ENCODE measurements at regions not wholly inside any gene's neighbourhood (a gene's known extent, or its start where the extent isn't known, plus 50 kb on each side); places are given as distances from the start of the nearest gene placed in this dataset.

DNA sequence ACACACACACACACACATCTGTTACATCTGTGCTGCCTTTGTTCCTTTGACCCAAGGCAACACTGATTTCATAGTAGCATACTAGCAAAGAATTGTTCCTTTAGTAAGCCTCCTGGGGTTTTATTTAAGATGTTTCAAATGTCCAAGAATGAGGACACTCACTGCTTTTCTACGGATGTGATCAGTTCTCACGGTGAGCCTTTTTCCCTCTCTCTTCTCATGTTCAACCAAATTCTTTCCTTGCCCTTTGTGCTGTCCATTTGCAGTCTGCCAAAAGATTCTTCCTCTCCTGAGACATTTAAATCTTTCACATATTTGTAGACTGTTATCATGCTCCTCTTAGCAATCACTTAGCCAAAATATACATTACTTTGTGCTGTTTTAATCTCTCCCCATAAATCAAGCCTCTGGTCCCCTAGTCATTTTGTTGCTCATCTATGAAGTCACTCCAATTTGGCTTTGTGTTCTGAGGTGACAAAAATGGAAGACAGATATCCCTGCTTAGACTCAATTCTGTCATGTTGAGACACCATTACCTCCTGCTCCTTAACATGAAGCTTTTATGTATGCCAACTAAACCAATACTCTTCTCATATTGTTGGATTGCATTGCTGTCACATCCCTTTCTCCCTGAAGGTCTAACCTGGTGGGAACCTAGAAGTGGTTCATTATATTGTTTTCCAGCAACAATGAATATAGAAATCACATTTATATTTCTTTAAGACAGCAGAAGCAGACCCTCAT is 1605.3 kb upstream of the ACVR2A start:
- DNase-seq = no peak

DNA sequence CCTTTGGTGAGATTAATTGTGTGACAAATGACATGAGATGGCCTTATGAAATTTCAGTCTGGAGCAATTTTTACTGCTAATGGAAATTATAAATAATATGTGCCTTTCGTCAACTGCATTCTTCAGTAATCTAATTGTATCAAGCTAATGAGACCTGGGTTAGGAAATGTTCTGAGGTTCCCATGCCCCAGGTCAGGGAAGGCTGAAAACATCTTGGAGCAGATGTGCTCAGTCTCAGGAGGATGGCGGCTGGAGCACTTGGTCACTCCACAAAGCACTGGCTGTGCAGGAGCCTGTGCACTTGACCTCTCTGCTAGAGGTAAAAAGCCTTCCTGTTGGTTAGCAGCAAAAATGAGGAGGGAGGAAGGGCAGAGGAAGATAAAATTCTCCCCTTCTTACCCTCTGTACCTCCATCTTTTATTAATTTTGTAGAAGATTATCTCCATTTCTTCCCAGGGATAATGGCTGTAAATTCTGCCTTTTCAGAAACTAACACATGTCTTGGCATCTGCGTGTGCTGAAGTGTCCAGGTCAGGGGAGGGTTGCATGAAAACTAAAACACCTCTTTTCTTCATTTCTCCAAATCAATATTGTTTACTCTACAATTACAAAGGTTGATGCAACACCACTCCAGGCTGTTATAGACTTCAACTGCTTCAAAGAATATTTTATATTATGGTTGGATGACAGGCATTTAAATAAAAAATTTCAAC is 1606.4 kb upstream of the ACVR2A start:
- DNase-seq = no peak

DNA sequence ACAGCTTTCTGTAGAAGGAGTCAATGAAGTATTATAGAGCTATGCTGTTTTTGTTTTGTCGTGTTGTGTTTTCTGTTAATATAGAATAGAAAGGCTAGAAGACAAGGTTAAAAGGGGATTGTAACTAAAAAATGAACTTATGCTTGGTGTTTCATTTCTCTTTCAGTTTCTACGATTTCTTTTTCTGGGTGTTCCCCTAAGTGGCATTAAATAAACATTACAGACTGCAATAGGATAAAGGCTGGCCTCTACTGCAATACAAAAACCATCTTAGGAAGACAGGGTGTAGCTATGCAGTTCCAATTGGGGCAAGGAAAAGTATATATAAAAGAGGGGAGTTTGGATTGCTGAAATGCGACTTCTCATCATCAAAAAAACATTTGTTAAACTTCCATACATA is 1609.7 kb upstream of the ACVR2A start:
- DNase-seq = no peak

GRCh38 chr2:146229508-146230155 is 1615.2 kb upstream of the ACVR2A start:
- no peak for DNase-seq

GRCh38 chr2:146228466-146229058 is 1616.3 kb upstream of the ACVR2A start:
- DNase-seq = peak; percentile 1

DNA sequence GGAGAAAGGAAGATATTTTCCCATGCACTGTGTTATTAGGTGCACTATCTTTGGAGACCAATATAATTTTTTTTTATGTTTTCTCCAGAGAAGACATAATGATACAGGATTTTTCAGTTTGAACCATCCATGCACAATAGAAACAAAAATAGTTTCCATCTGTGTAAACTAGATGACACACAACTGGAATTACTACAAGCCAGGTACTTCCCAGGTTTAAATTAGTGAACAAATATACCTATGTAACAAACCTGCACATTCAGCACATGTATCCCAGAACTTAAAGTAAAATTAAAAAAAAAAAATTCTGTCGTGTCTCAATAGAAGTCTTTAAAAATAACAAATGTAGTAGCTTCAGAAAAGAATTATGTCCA is 1616.8 kb upstream of the ACVR2A start:
- DNase-seq = no peak

DNA sequence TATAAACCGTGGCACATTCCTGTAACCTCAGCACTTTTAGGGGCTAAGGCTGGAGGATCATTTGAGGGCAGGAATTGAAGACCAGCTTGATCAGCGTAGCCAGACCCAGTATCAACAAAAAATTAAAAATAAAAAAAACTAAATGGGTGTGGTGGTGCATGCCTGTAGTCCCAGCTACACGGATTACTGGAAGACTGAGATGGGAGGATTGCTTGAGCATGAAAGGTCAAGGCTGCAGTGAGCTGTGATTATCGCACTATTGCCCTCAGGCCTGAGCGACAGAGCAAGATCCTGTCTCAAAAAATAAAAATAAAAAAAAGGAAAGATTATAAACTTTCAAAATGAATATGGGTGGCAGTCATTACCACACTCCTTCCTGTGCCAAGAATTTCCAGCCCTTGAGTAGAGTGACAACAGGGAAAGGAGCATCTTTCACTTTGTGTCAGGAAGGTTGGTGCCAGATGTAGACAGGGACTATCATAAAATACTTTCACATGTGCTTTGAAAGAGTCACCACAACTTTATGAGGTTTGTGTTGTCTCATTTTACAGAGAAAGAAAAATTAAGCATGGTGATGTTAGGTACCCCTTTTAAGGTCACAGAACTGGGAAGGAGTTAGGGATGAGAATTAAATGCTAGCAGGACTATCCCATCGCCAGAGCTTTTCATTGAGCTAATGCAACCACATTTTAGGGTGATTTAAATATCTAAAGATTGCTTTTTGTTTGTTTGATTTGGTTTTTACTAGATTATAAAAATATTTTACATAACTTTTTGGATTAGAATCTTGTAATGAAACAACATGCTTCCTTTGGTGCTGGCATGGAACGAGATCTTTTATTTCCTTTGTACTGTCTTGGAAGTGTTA is 1617.4 kb upstream of the ACVR2A start:
- DNase-seq = no peak

- no peak for DNase-seq
Measured at GRCh38 chr2:146226077-146226476, 1618.8 kb upstream of the ACVR2A start.

GRCh38 chr2:146221826-146222225 is 1623.0 kb upstream of the ACVR2A start:
- DNase-seq = no peak

DNA sequence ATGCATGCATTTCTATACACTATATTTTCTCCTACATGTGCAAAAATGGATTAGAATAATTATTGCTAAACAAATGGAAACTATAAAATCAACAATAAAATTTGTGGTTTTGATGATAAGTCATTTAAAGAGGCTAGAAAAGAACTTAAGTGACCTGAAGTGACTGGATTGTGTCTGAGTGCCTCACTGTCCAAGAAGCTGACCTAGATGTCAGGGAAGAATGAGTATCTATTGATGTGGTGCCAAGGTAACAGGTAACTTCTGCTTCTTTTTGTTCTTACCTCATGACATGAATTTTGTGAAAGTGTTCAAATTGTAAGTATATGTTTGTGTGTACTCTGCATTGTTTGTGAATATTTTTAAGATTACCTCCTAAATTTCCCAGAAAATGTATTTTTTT is 1623.9 kb upstream of the ACVR2A start:
- DNase-seq = no peak

- DNase-seq = no peak
Measured at GRCh38 chr2:146214394-146214929, 1630.4 kb upstream of the ACVR2A start.

DNA sequence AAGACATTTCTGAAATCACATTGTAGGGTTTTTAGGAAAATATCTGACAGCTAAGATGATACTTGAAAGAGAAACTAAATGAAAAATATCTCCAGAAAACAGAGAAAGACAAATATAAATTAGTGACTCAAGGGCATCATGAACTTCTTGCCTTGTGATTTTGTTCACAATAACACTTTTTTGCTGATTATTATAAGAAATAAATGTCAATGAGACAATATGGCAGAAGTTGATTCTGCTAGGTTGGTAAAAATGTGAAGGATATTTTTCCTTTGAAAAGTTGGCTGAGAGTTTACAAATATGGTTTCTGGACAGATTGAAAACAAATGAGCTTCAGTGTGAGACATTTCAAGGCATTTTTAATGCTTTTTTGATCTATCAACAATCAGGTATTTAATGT is 1631.2 kb upstream of the ACVR2A start:
- DNase-seq = no peak

DNA sequence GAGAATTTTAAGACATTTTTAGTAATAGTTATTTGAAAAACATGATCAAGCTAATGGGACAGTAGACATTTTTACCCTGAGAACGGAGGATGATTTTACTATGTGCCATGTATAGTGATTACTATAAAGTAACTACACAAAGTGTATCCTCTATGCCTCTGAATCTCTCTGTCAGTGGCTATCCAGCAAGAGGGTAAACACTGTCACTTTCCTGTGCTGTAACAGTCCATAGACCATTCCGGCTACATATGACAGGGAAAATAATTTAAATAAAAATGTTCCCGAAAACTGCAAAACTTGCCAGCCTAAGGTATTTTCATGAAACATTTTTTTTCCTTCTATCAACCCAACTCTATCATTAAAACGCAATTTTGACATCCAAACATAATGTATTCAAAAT is 1632.2 kb upstream of the ACVR2A start:
- DNase-seq = no peak

DNA sequence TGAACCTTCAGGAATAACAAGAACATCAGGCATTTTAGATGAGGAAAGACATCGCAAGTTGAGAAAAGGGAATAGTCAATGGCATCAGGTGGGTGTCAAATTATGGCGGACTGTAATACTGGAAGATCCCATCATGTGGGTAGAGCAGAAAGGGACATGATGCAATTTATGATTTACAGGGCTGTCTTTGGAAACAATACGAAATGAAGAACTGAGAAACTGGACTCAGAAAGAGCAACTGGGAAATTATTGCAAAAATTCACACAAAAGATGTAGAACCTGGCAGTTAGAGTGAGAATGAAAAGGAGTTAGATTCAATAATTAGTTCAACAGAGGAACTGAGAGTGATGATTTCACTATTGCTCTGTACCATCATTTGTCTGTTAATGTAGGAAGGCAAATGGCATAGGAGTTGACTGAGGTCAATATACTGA is 1635.0 kb upstream of the ACVR2A start:
- peak; percentile 1 for DNase-seq

GRCh38 chr2:146207901-146208300 is 1636.9 kb upstream of the ACVR2A start:
- no peak for DNase-seq

GRCh38 chr2:146207417-146207816 is 1637.4 kb upstream of the ACVR2A start:
- no peak for DNase-seq

GRCh38 chr2:146203064-146203624 is 1641.7 kb upstream of the ACVR2A start:
- DNase-seq = no peak

GRCh38 chr2:146193619-146194018 is 1651.2 kb upstream of the ACVR2A start:
- no peak for DNase-seq

DNA sequence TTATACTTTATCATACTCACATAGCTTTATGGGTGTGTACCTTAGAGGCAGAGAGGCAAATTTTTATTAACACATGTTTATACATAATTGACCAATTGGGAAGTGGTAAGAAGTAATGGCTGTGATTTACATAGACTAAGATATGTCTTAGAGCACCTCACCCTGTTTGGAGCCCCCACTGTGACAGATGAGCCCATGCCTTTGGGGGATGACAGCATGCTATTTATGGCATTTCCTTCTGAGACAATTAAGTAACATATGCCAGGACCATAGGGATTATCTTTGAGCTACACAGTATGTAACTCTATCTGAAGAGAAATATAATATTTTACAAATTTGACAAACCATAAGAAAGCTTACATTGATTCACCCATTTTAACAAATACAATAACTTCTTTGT is 1655.3 kb upstream of the ACVR2A start:
- DNase-seq = no peak

DNA sequence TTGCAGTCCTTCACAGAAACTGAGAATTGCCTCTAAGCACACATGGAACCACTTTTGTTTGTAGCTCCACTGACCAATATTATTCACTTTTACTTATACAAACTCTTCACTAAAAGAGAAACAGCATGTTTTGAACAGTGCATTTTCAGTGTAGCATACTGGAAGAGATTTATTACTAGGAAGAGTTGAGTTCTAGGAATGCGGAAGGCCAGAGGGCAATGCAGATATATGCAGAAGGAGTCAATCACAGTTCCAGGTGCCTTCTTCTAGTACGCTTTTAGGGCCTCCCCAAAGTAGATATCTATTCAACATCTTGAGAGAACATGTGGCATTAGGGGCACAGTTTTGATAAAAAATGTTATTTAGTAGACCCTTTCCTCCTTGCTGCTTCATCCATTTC is 1654.0 kb upstream of the ZEB2 start:
- no peak for DNase-seq

DNA sequence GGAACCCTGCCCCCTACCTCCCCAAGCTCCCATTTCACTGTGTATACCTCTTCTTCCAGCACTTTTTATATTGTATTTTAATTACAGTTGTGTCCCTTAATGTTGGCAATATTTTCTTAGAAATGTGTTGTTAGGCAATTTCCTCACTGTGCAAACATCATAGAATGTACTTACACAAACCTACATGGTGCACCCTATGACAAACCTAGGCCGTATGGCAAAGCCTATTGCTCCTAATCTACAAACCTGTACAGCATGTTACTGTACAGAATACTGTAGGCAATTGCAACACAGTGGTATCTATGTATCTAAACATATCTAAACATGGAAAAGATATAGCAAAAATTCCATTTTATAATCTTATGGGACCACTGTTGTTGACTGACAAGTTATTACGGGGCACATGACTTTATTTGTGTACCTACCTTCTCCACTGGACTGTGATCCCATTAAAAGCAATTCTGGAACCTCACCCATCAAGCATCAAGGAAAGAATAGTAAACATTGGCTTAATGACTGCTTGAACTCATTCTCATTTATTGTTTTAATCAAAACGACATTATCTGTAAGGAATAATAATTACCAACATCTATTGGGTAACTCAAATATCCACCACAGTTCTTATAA is 1641.5 kb upstream of the ZEB2 start:
- no peak for DNase-seq
